Astrocyte (in vitro differentiated cells and primary cell): ENCODE measurements at regions not wholly inside any gene's neighbourhood (a gene's known extent, or its start where the extent isn't known, plus 50 kb on each side); places are given as distances from the start of the nearest gene placed in this dataset.

Experiments used
- DNase-seq: peaks from one replicate; pipeline ENCODE4 v3.0.0-alpha.2; 2010; ENCODE audit warnings: low read depth
- FAIRE-seq: peaks from 2 replicates; lab custom pipeline; 2011; peaks lifted over from hg19 to GRCh38; lab: Jason Lieb, UNC
- H2AFZ ChIP-seq: 2 replicates; pipeline ENCODE4 v1.6.0; 2012; ENCODE audit warnings: low read depth, low read length, inconsistent platforms
- H3K27ac ChIP-seq: 2 replicates; pipeline ENCODE4 v1.5.1; 2011; ENCODE audit warnings: low read depth, low read length, inconsistent platforms
- H3K27me3 ChIP-seq: 2 replicates; pipeline ENCODE4 v1.6.0; 2011; ENCODE audit warnings: low read length, inconsistent platforms; ENCODE audit not compliant: insufficient read depth
- H3K36me3 ChIP-seq: 2 replicates; pipeline ENCODE4 v1.5.1; 2011; ENCODE audit warnings: low read length, inconsistent platforms; ENCODE audit not compliant: insufficient read depth
- H3K4me1 ChIP-seq: 2 replicates; pipeline ENCODE4 v1.5.1; 2011; ENCODE audit warnings: low read length, inconsistent platforms; ENCODE audit not compliant: insufficient read depth
- H3K4me2 ChIP-seq: 2 replicates; pipeline ENCODE4 v1.6.0; 2012; ENCODE audit warnings: low read length, inconsistent platforms
- H3K4me3 ChIP-seq: 2 replicates; pipeline ENCODE4 v1.5.1; 2011; ENCODE audit warnings: low read depth, mild to moderate bottlenecking, low read length, inconsistent platforms; ENCODE audit not compliant: insufficient read depth
- H3K79me2 ChIP-seq: 2 replicates; pipeline ENCODE4 v1.6.0; 2012; ENCODE audit warnings: mild to moderate bottlenecking, low read length, inconsistent platforms; ENCODE audit not compliant: insufficient read depth
- H3K9ac ChIP-seq: 2 replicates; pipeline ENCODE4 v1.6.0; 2012; ENCODE audit warnings: mild to moderate bottlenecking, low read length, inconsistent platforms
- H3K9me3 ChIP-seq: 2 replicates; pipeline ENCODE4 v1.5.1; 2012; ENCODE audit warnings: low read depth, mild to moderate bottlenecking, low read length, inconsistent platforms; ENCODE audit not compliant: insufficient read depth
- H4K20me1 ChIP-seq: 2 replicates; pipeline ENCODE4 v1.6.0; 2012; ENCODE audit warnings: low read length, inconsistent platforms; ENCODE audit not compliant: insufficient read depth
- H3K27ac Mint-ChIP-seq: one replicate; pipeline ENCODE4 v1.8.0; 2021; ENCODE audit warnings: mild to moderate bottlenecking, mixed read lengths; ENCODE audit not compliant: unreplicated experiment
- H3K27me3 Mint-ChIP-seq: one replicate; pipeline ENCODE4 v1.8.0; 2021; ENCODE audit warnings: low read depth, mixed read lengths; ENCODE audit not compliant: unreplicated experiment
- H3K36me3 Mint-ChIP-seq: one replicate; pipeline ENCODE4 v1.8.0; 2021; ENCODE audit warnings: low read depth, mixed read lengths; ENCODE audit not compliant: unreplicated experiment
- H3K4me1 Mint-ChIP-seq: one replicate; pipeline ENCODE4 v1.8.0; 2021; ENCODE audit warnings: low read depth, mixed read lengths; ENCODE audit not compliant: unreplicated experiment
- H3K4me3 Mint-ChIP-seq: one replicate; pipeline ENCODE4 v1.8.0; 2021; ENCODE audit warnings: mild to moderate bottlenecking, moderate library complexity, mixed read lengths; ENCODE audit not compliant: unreplicated experiment
- H3K9me3 Mint-ChIP-seq: one replicate; pipeline ENCODE4 v1.8.0; 2021; ENCODE audit warnings: mild to moderate bottlenecking, mixed read lengths; ENCODE audit not compliant: unreplicated experiment
- CTCF ChIP-seq: IDR thresholded peaks from 2 replicates; pipeline ENCODE4 v1.5.1; 2011; ENCODE audit warnings: low read depth, mild to moderate bottlenecking, inconsistent platforms, low read length, moderate library complexity; ENCODE audit not compliant: insufficient read depth
- EZH2 ChIP-seq: IDR thresholded peaks from 2 replicates; pipeline ENCODE4 v1.6.1; 2012; ENCODE audit warnings: mild to moderate bottlenecking, low read length, inconsistent platforms; ENCODE audit not compliant: insufficient read depth

DNA sequence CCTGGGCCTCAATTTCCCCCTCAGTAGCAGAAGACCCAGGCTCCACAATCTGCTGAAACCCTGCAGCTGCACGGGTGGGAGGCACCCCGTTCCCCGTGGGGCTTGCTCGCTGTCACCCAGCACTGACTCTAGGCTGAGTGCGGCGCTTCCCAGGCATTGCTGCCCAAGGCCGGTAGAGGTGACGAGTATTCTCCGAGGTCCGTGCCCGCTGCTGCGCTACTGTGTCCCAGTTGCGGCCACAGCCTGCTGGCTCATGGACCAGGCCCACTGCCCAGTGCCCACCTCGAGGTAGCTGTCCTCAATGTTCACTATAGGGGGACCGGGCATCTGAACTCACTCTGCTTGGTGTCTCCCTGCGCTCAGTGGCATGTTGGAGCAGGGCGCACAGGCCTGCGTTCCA lies 74.7 kb downstream of the GSC start:
- Histone ChIP-seq H3K9ac (no peak overlapping the region), H3K9me3 (no peaks in the 10 kb centered on the region), H4K20me1 (no peaks in the 10 kb centered on the region), H3K4me3 (no peak overlapping the region), H3K4me1 (no peaks in the 10 kb centered on the region), H2AFZ (no peak overlapping the region), H3K4me2 (no peak overlapping the region), H3K27me3 (peaks cover 7% of the 10 kb centered on the region), H3K79me2 (no peaks in the 10 kb centered on the region), H3K36me3 (no peaks in the 10 kb centered on the region), H3K27ac (no peak overlapping the region)
- TF ChIP-seq EZH2 = no peak
- TF ChIP-seq CTCF = no peak
- no peak for FAIRE-seq
- peaks cover 46% of the 10 kb centered on the region for H3K27me3 Mint-ChIP-seq
- no peaks in the 10 kb centered on the region for H3K9me3 Mint-ChIP-seq
- no peak overlapping the region for H3K4me3 Mint-ChIP-seq
- H3K4me1 Mint-ChIP-seq = peaks cover 5% of the 10 kb centered on the region
- no peaks in the 10 kb centered on the region for H3K36me3 Mint-ChIP-seq
- no peak for DNase-seq
- no peak overlapping the region for H3K27ac Mint-ChIP-seq

DNA sequence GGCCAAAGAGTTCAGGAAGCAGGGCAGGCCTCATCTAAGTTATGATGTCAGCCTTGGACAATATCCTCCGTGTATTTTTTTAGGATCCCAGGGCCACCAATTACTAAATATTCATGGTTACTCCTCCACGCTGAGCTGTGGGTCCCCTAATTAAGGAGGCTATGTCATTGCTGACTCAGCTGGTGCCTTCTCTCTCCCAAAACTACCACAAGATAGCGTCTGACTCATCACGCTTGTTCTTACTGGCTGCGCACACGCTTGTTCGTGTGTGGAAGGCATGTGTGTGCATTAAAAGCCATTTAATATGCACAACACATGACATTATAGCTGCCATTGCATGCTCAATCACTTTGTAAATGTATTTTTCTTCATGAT lies 78.3 kb downstream of the GSC start:
- H2AFZ ChIP-seq = no peak overlapping the region
- no peaks in the 10 kb centered on the region for H3K27me3 ChIP-seq
- no peaks in the 10 kb centered on the region for H3K9me3 ChIP-seq
- no peak overlapping the region for H3K9ac ChIP-seq
- H3K27ac ChIP-seq = no peak overlapping the region
- Mint-ChIP-seq H3K9me3 (no peaks in the 10 kb centered on the region), H3K36me3 (no peaks in the 10 kb centered on the region), H3K27me3 (peaks cover 38% of the 10 kb centered on the region), H3K27ac (no peak overlapping the region), H3K4me3 (no peak overlapping the region), H3K4me1 (no peaks in the 10 kb centered on the region)
- no peaks in the 10 kb centered on the region for H3K79me2 ChIP-seq
- DNase-seq (no peak), FAIRE-seq (no peak)
- no peak overlapping the region for H3K4me3 ChIP-seq
- H4K20me1 ChIP-seq = no peaks in the 10 kb centered on the region
- TF ChIP-seq CTCF = no peak
- TF ChIP-seq EZH2 = no peak
- H3K36me3 ChIP-seq = no peaks in the 10 kb centered on the region
- H3K4me2 ChIP-seq = no peak overlapping the region
- H3K4me1 ChIP-seq = peaks cover 4% of the 10 kb centered on the region

GRCh38 chr14:94690896-94691659 lies 78.8 kb downstream of the GSC start:
- Histone ChIP-seq H4K20me1 (no peaks in the 10 kb centered on the region), H3K4me2 (no peak overlapping the region), H2AFZ (no peak overlapping the region), H3K36me3 (no peaks in the 10 kb centered on the region), H3K27me3 (no peaks in the 10 kb centered on the region), H3K4me3 (no peak overlapping the region), H3K27ac (no peak overlapping the region), H3K9me3 (no peaks in the 10 kb centered on the region), H3K4me1 (peaks cover 4% of the 10 kb centered on the region), H3K79me2 (no peaks in the 10 kb centered on the region), H3K9ac (no peak overlapping the region)
- TF ChIP-seq EZH2 (no peak), CTCF (no peak)
- Mint-ChIP-seq H3K27ac (no peak overlapping the region), H3K4me3 (no peak overlapping the region), H3K9me3 (no peaks in the 10 kb centered on the region), H3K36me3 (no peaks in the 10 kb centered on the region), H3K27me3 (peaks cover 41% of the 10 kb centered on the region), H3K4me1 (no peaks in the 10 kb centered on the region)
- no peak for DNase-seq
- FAIRE-seq = no peak
